ENCODE measurements at regions not wholly inside any gene's neighbourhood (a gene's known extent, or its start where the extent isn't known, plus 50 kb on each side); places are given as distances from the start of the nearest gene placed in this dataset.
"Not testable (repeated sequence)": the region's sequence is repeated elsewhere in the genome, so short reads cannot be mapped to it uniquely, and the experiment has no call there.

DNA sequence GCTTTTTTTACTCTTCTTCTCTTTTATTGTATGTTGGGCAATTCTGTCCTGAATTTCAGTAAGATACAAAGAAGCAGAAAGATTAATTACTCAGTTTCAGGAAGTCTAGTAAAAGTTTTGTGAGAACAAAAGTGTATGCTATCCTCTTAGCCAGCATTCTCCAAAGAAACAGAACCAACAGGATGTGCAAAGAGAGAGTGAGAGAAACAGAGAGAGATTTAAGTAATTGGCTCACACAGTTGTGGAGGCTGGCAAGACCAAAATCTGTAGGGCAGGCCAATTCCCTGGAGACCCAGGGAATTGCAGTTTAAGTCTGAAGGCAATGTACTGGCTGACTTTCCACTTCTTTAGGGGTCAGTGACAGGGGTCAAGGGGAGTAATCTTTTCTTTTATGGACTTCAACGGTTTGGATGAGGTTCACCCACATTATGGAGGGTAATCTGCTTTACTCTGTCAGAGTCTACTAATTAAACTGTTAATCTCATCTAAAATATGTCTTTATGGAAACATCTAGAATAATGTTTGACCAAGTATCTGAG, 59.2 kb upstream of the SLC39A8 start:
- H3K9ac ChIP-seq (ENCODE audit: control insufficient read depth, extremely low read depth, insufficient read depth, low read length) = no peak overlapping the region
- H3K79me2 ChIP-seq (ENCODE audit: control insufficient read depth, insufficient read depth, low read length) = no peaks in the 10 kb centered on the region
- no peaks in the 10 kb centered on the region for H3K36me3 ChIP-seq (ENCODE audit: control insufficient read depth in 2 of 2, extremely low read depth in 1 of 2, insufficient read depth in 2 of 2, low read length in 2 of 2)
- H3K4me3 ChIP-seq (ENCODE audit: control insufficient read depth in 2 of 3, extremely low read depth in 1 of 3, insufficient read depth in 2 of 3, low read depth in 1 of 3, low read length in 3 of 3) = no peak overlapping the region
- TF ChIP-seq, protein P1, sequence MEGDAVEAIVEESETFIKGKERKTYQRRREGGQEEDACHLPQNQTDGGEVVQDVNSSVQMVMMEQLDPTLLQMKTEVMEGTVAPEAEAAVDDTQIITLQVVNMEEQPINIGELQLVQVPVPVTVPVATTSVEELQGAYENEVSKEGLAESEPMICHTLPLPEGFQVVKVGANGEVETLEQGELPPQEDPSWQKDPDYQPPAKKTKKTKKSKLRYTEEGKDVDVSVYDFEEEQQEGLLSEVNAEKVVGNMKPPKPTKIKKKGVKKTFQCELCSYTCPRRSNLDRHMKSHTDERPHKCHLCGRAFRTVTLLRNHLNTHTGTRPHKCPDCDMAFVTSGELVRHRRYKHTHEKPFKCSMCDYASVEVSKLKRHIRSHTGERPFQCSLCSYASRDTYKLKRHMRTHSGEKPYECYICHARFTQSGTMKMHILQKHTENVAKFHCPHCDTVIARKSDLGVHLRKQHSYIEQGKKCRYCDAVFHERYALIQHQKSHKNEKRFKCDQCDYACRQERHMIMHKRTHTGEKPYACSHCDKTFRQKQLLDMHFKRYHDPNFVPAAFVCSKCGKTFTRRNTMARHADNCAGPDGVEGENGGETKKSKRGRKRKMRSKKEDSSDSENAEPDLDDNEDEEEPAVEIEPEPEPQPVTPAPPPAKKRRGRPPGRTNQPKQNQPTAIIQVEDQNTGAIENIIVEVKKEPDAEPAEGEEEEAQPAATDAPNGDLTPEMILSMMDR (optimal IDR thresholded peaks at IDR 0.05 in 1 of 3, IDR thresholded peaks at IDR 0.05 in 1 of 3, conservative IDR thresholded peaks at IDR 0.05 in 1 of 3; ENCODE audit: extremely low read depth in 1 of 3, insufficient read depth in 2 of 3, low read length in 3 of 3) = no peak
- no peak for TF ChIP-seq EZH2 (IDR thresholded peaks at IDR 0.05; ENCODE audit: low read length)
- H3K27ac ChIP-seq (ENCODE audit: control insufficient read depth, insufficient read depth, low read length) = no peak overlapping the region
- dilution Hi-C loops (cut with MboI; ENCODE audit: extremely low pct_ligation_motif_present, low sequenced_read_pairs) = no loop called here
- no peaks in the 10 kb centered on the region for H3K9me3 ChIP-seq (ENCODE audit: control insufficient read depth, low read depth, low read length)
- no peaks in the 10 kb centered on the region for H4K20me1 ChIP-seq (ENCODE audit: control insufficient read depth, extremely low read depth, insufficient read depth, low read length)
- H3K27me3 ChIP-seq (ENCODE audit: control insufficient read depth, extremely low read depth, insufficient read depth, low read length) = no peaks in the 10 kb centered on the region
- H3K4me1 ChIP-seq (ENCODE audit: control insufficient read depth, extremely low read depth, insufficient read depth, low read length) = no peaks in the 10 kb centered on the region
- no peaks in the 10 kb centered on the region for H3K9me1 ChIP-seq (ENCODE audit: control insufficient read depth, extremely low read depth, insufficient read depth, low read length)
- DNase-seq (ENCODE audit: low read depth, low spot score) = no peak
- FAIRE-seq = no peak
- H2AFZ ChIP-seq (ENCODE audit: control insufficient read depth, low read length) = no peak overlapping the region
- H3K4me2 ChIP-seq (ENCODE audit: control insufficient read depth, extremely low read depth, insufficient read depth, low read depth, low read length) = no peak overlapping the region

DNA sequence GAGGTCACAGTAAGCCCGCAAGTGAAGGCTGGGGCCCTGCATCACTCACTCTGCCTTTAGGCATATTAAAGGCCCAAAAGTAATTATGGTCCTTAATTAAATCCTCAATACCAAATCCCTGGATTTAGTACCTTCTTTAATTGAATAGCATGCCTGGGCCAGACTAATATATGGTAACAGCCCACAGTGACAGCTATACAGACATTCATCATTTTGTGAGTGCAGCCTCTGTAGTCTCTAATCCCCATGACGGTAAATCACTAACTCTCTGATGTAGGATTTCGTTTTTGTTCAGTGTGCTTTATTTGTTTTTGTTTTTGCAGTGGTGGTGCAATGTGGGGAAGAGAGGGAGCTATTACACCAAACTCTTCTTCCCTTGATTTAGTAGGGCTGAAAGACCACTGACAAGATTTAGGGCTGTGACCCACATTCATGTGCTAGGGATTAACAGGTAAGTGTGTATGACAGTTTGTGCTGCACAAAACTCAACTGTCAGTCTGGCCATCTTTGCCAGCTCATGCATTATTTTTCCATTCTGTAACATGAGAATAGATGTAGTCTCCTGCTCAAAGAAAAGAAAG, 60.6 kb upstream of the SLC39A8 start:
- Histone ChIP-seq H3K36me3 (ENCODE audit: control insufficient read depth in 2 of 2, extremely low read depth in 1 of 2, insufficient read depth in 2 of 2, low read length in 2 of 2) (no peaks in the 10 kb centered on the region), H3K27ac (ENCODE audit: control insufficient read depth, insufficient read depth, low read length) (no peak overlapping the region), H3K9me1 (ENCODE audit: control insufficient read depth, extremely low read depth, insufficient read depth, low read length) (no peaks in the 10 kb centered on the region), H3K4me3 (ENCODE audit: control insufficient read depth in 2 of 3, extremely low read depth in 1 of 3, insufficient read depth in 2 of 3, low read depth in 1 of 3, low read length in 3 of 3) (no peak overlapping the region), H3K79me2 (ENCODE audit: control insufficient read depth, insufficient read depth, low read length) (no peaks in the 10 kb centered on the region), H3K9ac (ENCODE audit: control insufficient read depth, extremely low read depth, insufficient read depth, low read length) (no peak overlapping the region), H3K4me2 (ENCODE audit: control insufficient read depth, extremely low read depth, insufficient read depth, low read depth, low read length) (no peak overlapping the region), H3K27me3 (ENCODE audit: control insufficient read depth, extremely low read depth, insufficient read depth, low read length) (no peaks in the 10 kb centered on the region), H4K20me1 (ENCODE audit: control insufficient read depth, extremely low read depth, insufficient read depth, low read length) (no peaks in the 10 kb centered on the region), H3K4me1 (ENCODE audit: control insufficient read depth, extremely low read depth, insufficient read depth, low read length) (no peaks in the 10 kb centered on the region), H3K9me3 (ENCODE audit: control insufficient read depth, low read depth, low read length) (no peaks in the 10 kb centered on the region), H2AFZ (ENCODE audit: control insufficient read depth, low read length) (no peak overlapping the region)
- no peak for TF ChIP-seq EZH2 (IDR thresholded peaks at IDR 0.05; ENCODE audit: low read length)
- TF ChIP-seq, protein P1 (optimal IDR thresholded peaks at IDR 0.05 in 1 of 3, IDR thresholded peaks at IDR 0.05 in 1 of 3, conservative IDR thresholded peaks at IDR 0.05 in 1 of 3; ENCODE audit: extremely low read depth in 1 of 3, insufficient read depth in 2 of 3, low read length in 3 of 3) = no peak
- FAIRE-seq (no peak), DNase-seq (ENCODE audit: low read depth, low spot score) (no peak)
- dilution Hi-C loops (cut with MboI; ENCODE audit: extremely low pct_ligation_motif_present, low sequenced_read_pairs) = no loop called here

DNA sequence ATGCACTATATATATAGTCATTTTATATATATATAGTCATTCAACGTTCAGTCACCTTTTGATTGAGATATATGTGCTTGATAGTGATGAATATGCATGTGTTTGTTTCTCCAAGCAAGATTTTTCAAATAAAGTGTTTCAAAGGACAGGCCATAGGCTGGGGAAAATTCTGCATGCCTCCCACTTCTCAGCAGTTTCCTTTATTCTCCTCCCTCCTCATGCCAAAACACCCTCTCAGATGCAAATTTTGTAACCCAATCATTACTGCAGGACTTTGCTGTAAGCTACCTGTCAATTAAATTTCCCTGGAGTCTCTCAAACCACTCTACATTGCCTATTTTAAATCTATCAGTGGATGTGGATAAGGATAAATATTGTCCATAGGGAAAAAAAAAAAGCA, 65.6 kb upstream of the SLC39A8 start:
- H3K27me3 ChIP-seq (ENCODE audit: control insufficient read depth, extremely low read depth, insufficient read depth, low read length); H3K79me2 ChIP-seq (ENCODE audit: control insufficient read depth, insufficient read depth, low read length); H2AFZ ChIP-seq (ENCODE audit: control insufficient read depth, low read length); dilution Hi-C loops (cut with MboI; ENCODE audit: extremely low pct_ligation_motif_present, low sequenced_read_pairs); H3K4me3 ChIP-seq (ENCODE audit: control insufficient read depth in 2 of 3, extremely low read depth in 1 of 3, insufficient read depth in 2 of 3, low read depth in 1 of 3, low read length in 3 of 3); H3K9me3 ChIP-seq (ENCODE audit: control insufficient read depth, low read depth, low read length); H3K9ac ChIP-seq (ENCODE audit: control insufficient read depth, extremely low read depth, insufficient read depth, low read length); H3K4me1 ChIP-seq (ENCODE audit: control insufficient read depth, extremely low read depth, insufficient read depth, low read length); H3K27ac ChIP-seq (ENCODE audit: control insufficient read depth, insufficient read depth, low read length); DNase-seq (ENCODE audit: low read depth, low spot score); H4K20me1 ChIP-seq (ENCODE audit: control insufficient read depth, extremely low read depth, insufficient read depth, low read length); H3K9me1 ChIP-seq (ENCODE audit: control insufficient read depth, extremely low read depth, insufficient read depth, low read length); H3K36me3 ChIP-seq (ENCODE audit: control insufficient read depth in 2 of 2, extremely low read depth in 1 of 2, insufficient read depth in 2 of 2, low read length in 2 of 2); H3K4me2 ChIP-seq (ENCODE audit: control insufficient read depth, extremely low read depth, insufficient read depth, low read depth, low read length): not testable (repeated sequence)
- FAIRE-seq = peak; percentile 69

Data from keratinocyte (primary cell).